ENCODE measurements at regions not wholly inside any gene's neighbourhood (a gene's known extent, or its start where the extent isn't known, plus 50 kb on each side); places are given as distances from the start of the nearest gene placed in this dataset.

GRCh38 chr10:28463141-28463540, 69.8 kb upstream of the WAC start:
- TF ChIP-seq, protein P1, sequence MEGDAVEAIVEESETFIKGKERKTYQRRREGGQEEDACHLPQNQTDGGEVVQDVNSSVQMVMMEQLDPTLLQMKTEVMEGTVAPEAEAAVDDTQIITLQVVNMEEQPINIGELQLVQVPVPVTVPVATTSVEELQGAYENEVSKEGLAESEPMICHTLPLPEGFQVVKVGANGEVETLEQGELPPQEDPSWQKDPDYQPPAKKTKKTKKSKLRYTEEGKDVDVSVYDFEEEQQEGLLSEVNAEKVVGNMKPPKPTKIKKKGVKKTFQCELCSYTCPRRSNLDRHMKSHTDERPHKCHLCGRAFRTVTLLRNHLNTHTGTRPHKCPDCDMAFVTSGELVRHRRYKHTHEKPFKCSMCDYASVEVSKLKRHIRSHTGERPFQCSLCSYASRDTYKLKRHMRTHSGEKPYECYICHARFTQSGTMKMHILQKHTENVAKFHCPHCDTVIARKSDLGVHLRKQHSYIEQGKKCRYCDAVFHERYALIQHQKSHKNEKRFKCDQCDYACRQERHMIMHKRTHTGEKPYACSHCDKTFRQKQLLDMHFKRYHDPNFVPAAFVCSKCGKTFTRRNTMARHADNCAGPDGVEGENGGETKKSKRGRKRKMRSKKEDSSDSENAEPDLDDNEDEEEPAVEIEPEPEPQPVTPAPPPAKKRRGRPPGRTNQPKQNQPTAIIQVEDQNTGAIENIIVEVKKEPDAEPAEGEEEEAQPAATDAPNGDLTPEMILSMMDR (IDR thresholded peaks at IDR 0.05; ENCODE audit: low read length), result no peak
- TF ChIP-seq EZH2phosphoT487 (IDR thresholded peaks at IDR 0.05; ENCODE audit: low read length), result no peak
- TF ChIP-seq EZH2 (optimal IDR thresholded peaks at IDR 0.05; ENCODE audit: low read depth, low read length), result no peak
